BLaER1 (cell line): ENCODE measurements at regions not wholly inside any gene's neighbourhood (a gene's known extent, or its start where the extent isn't known, plus 50 kb on each side); places are given as distances from the start of the nearest gene placed in this dataset.
"Not testable (repeated sequence)": the region's sequence is repeated elsewhere in the genome, so short reads cannot be mapped to it uniquely, and the experiment has no call there.

ENCODE experiments used
- H3K27ac ChIP-seq: shearing (Covaris generic); formaldehyde crosslinking; 2 replicates; pipeline ENCODE4 v1.8.1; 2022
- H3K27me3 ChIP-seq: shearing (Covaris generic); formaldehyde crosslinking; 2 replicates; pipeline ENCODE4 v1.8.1; 2022
- H3K36me3 ChIP-seq: shearing (Covaris generic); formaldehyde crosslinking; 2 replicates; pipeline ENCODE4 v1.8.1; 2022
- H3K4me1 ChIP-seq: shearing (Covaris generic); formaldehyde crosslinking; 2 replicates; pipeline ENCODE4 v1.8.1; 2022
- H3K4me2 ChIP-seq: shearing (Covaris generic); formaldehyde crosslinking; 2 replicates; pipeline ENCODE4 v1.8.1; 2022
- H3K4me3 ChIP-seq: shearing (Covaris generic); formaldehyde crosslinking; 2 replicates; pipeline ENCODE4 v1.8.1; 2022
- H3K9ac ChIP-seq: shearing (Covaris generic); formaldehyde crosslinking; 2 replicates; pipeline ENCODE4 v1.8.1; 2022
- H3K9me3 ChIP-seq: shearing (Covaris generic); formaldehyde crosslinking; 2 replicates; pipeline ENCODE4 v1.8.1; 2022
- H4K20me1 ChIP-seq: shearing (Covaris generic); formaldehyde crosslinking; 2 replicates; pipeline ENCODE4 v1.8.1; 2022
- Cebpa-rat ChIP-seq: shearing (Covaris generic); IDR thresholded peaks from 2 replicates; pipeline ENCODE4 v1.8.1; 2022

DNA sequence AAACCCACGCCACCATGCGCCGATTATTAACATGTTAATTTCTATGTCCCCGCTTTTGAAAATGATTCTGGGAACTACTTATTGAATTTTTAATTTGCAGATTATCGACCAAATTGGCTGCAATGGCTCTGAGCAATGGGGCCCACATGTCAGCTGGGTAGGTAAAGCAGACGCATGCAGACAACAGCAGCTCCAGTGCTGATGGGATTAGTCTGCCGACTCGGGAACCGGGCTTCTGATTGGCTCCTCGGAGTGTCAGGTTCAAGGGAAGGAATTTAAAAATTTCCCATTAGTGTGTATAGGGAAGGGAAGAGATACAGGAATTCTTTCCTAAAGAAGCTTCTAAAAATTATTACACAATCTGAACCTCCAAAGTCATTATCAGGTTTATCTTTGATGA, 77.4 kb upstream of the PPARGC1A start:
- no peak overlapping the region for H3K27ac ChIP-seq
- no peaks in the 10 kb centered on the region for H3K27me3 ChIP-seq
- no peak overlapping the region for H3K9ac ChIP-seq
- H3K36me3 ChIP-seq, result no peaks in the 10 kb centered on the region
- peaks cover 28% of the 10 kb centered on the region for H3K4me1 ChIP-seq
- no peak overlapping the region for H3K4me2 ChIP-seq
- H3K9me3 ChIP-seq, result no peaks in the 10 kb centered on the region
- H4K20me1 ChIP-seq, result no peaks in the 10 kb centered on the region
- TF ChIP-seq Cebpa-rat, result no peak
- no peak overlapping the region for H3K4me3 ChIP-seq

DNA sequence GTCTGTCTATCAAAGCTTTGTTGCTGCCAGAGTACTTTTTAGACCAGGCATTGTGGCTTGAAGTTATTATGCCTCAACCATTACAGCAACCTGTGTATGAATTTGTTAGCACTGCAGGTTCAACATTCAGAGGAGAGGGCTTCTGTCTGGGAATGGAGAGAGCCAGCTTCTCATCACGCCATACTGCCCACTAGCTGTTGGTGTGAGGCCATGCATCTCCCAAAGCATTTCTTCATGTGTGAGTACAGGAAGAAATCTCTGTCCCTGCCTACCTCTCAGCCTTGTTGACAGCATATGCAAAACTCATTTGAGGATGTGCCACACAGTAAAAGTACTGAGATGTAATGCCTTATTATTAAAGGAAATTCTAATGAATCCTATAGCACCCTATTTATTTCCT, 76.9 kb upstream of the PPARGC1A start:
- H3K36me3 ChIP-seq, result no peaks in the 10 kb centered on the region
- peaks cover 23% of the 10 kb centered on the region for H3K4me1 ChIP-seq
- no peak for TF ChIP-seq Cebpa-rat
- H3K4me3 ChIP-seq, result no peak overlapping the region
- H3K27ac ChIP-seq, result no peak overlapping the region
- no peaks in the 10 kb centered on the region for H4K20me1 ChIP-seq
- H3K27me3 ChIP-seq, result no peaks in the 10 kb centered on the region
- no peaks in the 10 kb centered on the region for H3K9me3 ChIP-seq
- H3K4me2 ChIP-seq, result no peak overlapping the region
- no peak overlapping the region for H3K9ac ChIP-seq

DNA sequence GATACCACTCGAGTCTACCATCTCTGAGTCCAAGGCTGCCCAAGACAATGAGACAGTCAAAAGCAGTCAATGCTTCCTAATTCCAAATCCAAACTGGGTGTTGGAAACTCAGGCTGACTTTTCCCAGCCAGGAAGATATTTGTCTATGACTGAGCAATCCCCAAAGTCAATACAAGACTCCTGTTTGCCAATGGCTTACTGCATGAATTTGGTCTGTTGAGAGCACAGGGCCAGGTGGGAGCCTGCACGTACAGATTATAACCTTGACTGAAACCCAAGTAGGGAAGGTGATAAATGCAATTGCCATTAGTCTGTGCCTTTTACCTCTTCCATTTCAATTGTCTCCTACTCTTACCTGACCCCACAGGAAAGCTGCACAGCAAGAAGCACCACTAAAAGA, 72.6 kb upstream of the PPARGC1A start:
- Histone ChIP-seq H3K4me3 (no peak overlapping the region), H3K27me3 (no peaks in the 10 kb centered on the region), H4K20me1 (no peaks in the 10 kb centered on the region), H3K36me3 (no peaks in the 10 kb centered on the region), H3K4me1 (no peaks in the 10 kb centered on the region), H3K9ac (no peak overlapping the region), H3K4me2 (no peak overlapping the region), H3K9me3 (no peaks in the 10 kb centered on the region), H3K27ac (no peak overlapping the region)
- TF ChIP-seq Cebpa-rat, result no peak

DNA sequence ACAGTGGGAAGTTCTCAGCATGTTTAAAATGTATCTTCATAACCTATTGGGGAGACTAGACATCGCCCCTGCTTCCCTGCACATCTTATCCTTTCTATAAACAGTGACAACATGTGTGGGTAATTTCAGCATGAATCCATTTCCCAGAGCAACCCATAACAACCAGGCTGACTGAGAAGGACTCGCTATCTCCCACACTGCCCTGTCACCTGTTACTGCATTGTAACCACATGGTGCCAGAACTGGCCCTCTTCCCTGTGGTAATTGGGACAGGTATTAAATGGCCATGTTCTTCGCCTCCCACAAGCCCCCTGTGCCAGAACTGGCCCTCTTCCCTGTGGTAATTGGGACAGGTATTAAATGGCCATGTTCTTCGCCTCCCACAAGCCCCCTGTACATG, 71.5 kb upstream of the PPARGC1A start:
- not testable (repeated sequence) for H3K4me1 ChIP-seq, H3K36me3 ChIP-seq, H3K4me2 ChIP-seq, H3K4me3 ChIP-seq, H3K9me3 ChIP-seq, H4K20me1 ChIP-seq, H3K27ac ChIP-seq, H3K9ac ChIP-seq, H3K27me3 ChIP-seq

DNA sequence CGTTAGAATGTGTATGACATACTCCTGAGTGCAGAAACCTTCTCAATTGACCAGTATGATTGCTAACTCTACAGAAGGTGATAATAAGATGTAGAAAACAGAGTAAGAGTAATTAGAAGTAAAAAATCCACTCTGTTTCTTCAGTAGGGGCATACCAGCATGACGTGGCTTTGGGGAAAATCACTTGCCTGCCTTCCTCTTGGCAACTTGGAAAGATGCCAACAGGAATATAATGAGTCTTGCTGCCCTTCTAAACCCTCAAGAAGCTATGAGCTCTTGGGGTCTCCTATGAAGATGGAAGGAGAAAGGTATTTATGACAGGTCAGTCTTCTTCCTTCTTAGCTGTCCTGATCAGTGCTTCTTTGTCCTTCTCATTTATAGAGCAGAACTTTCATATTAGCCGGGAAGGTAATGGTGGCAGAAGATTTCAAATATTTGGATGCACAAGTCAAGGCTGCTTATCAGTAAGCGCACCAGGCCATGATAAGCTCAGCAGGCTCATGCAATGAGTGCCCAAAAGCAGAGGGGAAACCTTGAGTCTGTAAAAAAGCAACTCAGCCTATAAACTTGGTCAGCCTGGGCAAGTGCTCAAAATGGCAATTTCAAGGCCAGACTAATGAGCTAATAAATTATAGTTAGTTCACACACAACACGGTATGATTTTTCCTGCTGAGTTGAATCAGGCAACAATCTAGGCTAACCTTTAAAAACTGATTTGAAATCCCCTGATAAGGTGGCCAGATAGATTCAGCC, 69.7 kb upstream of the PPARGC1A start:
- Histone ChIP-seq H4K20me1 (no peaks in the 10 kb centered on the region), H3K4me1 (no peaks in the 10 kb centered on the region), H3K4me2 (no peak overlapping the region), H3K9ac (no peak overlapping the region), H3K9me3 (no peaks in the 10 kb centered on the region), H3K27ac (no peak overlapping the region), H3K27me3 (no peaks in the 10 kb centered on the region), H3K4me3 (no peak overlapping the region), H3K36me3 (no peaks in the 10 kb centered on the region)
- no peak for TF ChIP-seq Cebpa-rat

DNA sequence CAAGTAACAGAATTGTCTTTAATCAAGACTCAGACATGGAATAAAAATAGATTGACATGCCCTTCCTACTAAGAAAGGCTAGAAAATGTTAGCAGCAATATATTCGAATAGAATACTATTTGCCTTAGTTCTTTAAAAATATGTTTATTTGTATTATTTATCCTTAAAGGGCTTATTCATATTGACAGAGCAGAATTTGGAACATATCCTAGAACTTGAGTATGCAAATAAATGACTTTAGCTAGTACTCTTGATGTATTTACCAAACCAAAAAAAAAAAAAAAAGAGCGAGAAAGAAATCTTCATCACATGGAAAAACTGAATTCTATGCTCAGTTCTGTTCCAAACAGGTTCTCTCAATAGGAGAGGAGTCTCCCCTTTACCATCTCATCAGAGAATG, 68.9 kb upstream of the PPARGC1A start:
- Histone ChIP-seq H3K4me2 (no peak overlapping the region), H4K20me1 (no peaks in the 10 kb centered on the region)
- no peak for TF ChIP-seq Cebpa-rat

DNA sequence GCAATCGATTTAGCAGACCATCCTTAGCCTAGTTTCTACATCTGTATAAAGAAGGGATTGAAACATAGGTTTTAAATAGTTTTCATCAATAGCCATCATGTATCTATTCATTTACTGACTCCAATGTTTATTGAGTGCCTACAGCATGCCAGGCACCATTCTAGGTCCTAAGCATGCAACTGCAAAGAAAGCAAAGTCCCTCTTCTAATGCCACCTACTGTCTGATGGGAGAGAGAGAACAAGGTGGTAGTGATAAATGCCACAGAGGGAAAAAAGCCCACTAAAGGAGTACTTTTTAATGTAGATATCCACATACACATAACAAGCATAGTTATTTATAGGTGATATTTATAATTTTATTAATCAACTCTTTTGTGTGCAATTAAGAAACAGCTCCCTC, 67.6 kb upstream of the PPARGC1A start:
- Histone ChIP-seq H3K27me3 (no peaks in the 10 kb centered on the region), H3K4me1 (no peaks in the 10 kb centered on the region)

More for the DNA sequence above, 68.9 kb upstream of the PPARGC1A start:
- Histone ChIP-seq H3K36me3 (no peaks in the 10 kb centered on the region), H3K9me3 (no peaks in the 10 kb centered on the region), H3K4me1 (no peaks in the 10 kb centered on the region), H3K4me3 (no peak overlapping the region), H3K9ac (no peak overlapping the region), H3K27me3 (no peaks in the 10 kb centered on the region), H3K27ac (no peak overlapping the region)

DNA sequence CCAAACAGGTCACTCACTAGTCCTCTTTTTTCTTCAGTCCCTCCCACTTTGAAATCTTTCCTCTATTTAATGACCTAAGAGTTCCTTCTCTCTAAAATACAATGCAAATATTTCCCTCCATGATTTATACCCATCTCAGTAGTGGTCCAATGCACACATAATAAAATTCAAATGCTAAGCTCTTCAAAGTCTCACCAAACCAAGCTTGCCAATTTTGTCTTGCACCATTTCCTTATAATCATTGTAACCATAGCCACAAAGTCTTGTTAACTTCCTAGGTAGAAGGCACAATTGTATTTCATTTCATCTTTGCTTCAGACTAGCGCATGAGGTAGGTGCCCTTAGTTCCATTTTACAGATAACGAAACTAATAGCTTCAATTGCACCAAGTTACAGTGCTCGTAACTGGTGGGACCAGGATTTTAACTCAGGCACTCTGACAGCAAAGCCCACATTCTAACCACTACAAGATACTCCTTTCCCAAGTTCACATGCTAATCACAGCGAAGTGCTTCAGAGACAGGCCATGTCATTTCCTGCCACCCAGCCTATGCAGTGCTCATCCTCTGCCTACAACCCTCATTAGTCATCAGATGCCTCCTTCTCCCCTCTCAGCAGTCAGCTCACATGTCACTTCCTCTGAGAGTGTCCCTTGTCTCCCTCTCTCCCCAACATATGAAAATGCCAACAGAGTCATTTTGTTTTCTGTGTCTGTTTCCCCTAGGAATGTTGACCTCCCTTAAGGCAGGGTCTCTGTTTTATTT, 66.9 kb upstream of the PPARGC1A start:
- no peaks in the 10 kb centered on the region for H4K20me1 ChIP-seq
- H3K4me2 ChIP-seq, result no peak overlapping the region
- H3K36me3 ChIP-seq, result no peaks in the 10 kb centered on the region
- no peaks in the 10 kb centered on the region for H3K9me3 ChIP-seq
- no peaks in the 10 kb centered on the region for H3K27me3 ChIP-seq
- no peak overlapping the region for H3K4me3 ChIP-seq
- TF ChIP-seq Cebpa-rat, result no peak
- H3K27ac ChIP-seq, result no peak overlapping the region
- H3K4me1 ChIP-seq, result no peaks in the 10 kb centered on the region
- no peak overlapping the region for H3K9ac ChIP-seq

More for the DNA sequence above, 67.6 kb upstream of the PPARGC1A start:
- no peak overlapping the region for H3K9ac ChIP-seq
- H3K9me3 ChIP-seq, result no peaks in the 10 kb centered on the region
- H3K27ac ChIP-seq, result no peak overlapping the region
- no peak overlapping the region for H3K4me3 ChIP-seq
- H4K20me1 ChIP-seq, result no peaks in the 10 kb centered on the region
- H3K4me2 ChIP-seq, result no peak overlapping the region
- no peaks in the 10 kb centered on the region for H3K36me3 ChIP-seq
- TF ChIP-seq Cebpa-rat, result no peak

DNA sequence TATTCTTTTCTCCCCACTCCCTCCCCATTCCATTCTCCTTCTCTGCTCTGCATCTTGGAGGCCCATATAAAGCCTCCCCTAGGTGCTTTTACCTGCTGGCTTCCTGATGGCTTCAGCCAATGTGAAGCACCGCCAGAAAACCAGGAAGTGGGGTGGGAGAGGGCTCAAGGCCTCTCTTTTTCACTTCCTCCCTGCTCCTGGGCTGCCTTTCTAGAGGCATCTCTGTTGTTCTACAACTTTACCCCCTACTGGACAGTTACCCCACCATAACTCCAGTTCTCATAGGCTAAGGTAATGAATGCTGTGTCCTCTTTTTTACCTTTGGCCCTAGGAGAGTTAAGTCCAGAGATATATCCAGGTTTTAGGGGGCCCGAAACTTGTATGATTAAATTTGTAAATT, 62.4 kb upstream of the PPARGC1A start:
- no peaks in the 10 kb centered on the region for H4K20me1 ChIP-seq
- no peak overlapping the region for H3K4me3 ChIP-seq
- no peak overlapping the region for H3K27ac ChIP-seq
- H3K9me3 ChIP-seq, result no peaks in the 10 kb centered on the region
- H3K9ac ChIP-seq, result no peak overlapping the region
- H3K4me2 ChIP-seq, result no peak overlapping the region
- no peaks in the 10 kb centered on the region for H3K4me1 ChIP-seq
- no peaks in the 10 kb centered on the region for H3K36me3 ChIP-seq
- no peak for TF ChIP-seq Cebpa-rat
- H3K27me3 ChIP-seq, result no peaks in the 10 kb centered on the region

DNA sequence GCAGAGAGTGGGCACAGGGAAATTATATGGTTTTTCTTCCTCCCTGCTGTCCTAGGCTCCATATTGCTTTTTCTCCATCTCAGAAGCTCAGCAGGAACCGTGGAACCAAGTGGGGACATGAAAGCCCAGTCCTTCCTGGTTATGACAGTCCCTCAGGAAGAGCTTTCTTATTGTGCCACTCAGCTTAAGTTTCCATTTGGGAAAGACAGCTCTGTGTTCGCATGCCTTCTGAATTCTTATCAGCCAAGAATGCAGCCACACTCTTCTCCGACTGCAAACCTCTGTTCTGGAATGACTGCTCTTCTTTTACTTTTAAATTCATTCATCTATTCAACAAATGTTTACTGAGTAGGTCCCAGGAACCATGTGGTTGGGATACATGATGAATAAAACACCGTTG, 58.0 kb upstream of the PPARGC1A start:
- Histone ChIP-seq H3K27ac (no peak overlapping the region), H3K9me3 (no peaks in the 10 kb centered on the region), H3K4me2 (no peak overlapping the region), H3K36me3 (no peaks in the 10 kb centered on the region), H3K4me1 (peaks cover 15% of the 10 kb centered on the region), H4K20me1 (no peaks in the 10 kb centered on the region), H3K9ac (no peak overlapping the region), H3K27me3 (no peaks in the 10 kb centered on the region), H3K4me3 (no peak overlapping the region)
- TF ChIP-seq Cebpa-rat, result no peak
